Activated naive CD8-positive, alpha-beta T cell treated with anti-CD3 and anti-CD28 coated beads, Interleukin-2, amount 50 U/mL, for 24 hours (primary cell): ENCODE measurements at regions not wholly inside any gene's neighbourhood (a gene's known extent, or its start where the extent isn't known, plus 50 kb on each side); places are given as distances from the start of the nearest gene placed in this dataset.

Source experiments
- ATAC-seq: fragments of 150-1000 bp; cut with Tn5 transposase; one replicate; pipeline ENCODE4 v1.10.0; 2021
- DNase-seq: peaks from one replicate; pipeline ENCODE4 v3.0.0; 2021
- H3K27ac Mint-ChIP-seq: one replicate; pipeline ENCODE4 v1.8.0; 2021; ENCODE audit warnings: mild to moderate bottlenecking, mixed read lengths
- H3K27me3 Mint-ChIP-seq: one replicate; pipeline ENCODE4 v1.8.0; 2021; ENCODE audit warnings: mixed read lengths
- H3K36me3 Mint-ChIP-seq: one replicate; pipeline ENCODE4 v1.8.0; 2021; ENCODE audit warnings: low read depth, mixed read lengths
- H3K4me1 Mint-ChIP-seq: one replicate; pipeline ENCODE4 v1.8.0; 2021; ENCODE audit warnings: mixed read lengths
- H3K4me3 Mint-ChIP-seq: one replicate; pipeline ENCODE4 v1.8.0; 2021; ENCODE audit warnings: mild to moderate bottlenecking, moderate library complexity, mixed read lengths
- H3K9me3 Mint-ChIP-seq: one replicate; pipeline ENCODE4 v1.8.0; 2021; ENCODE audit warnings: mixed read lengths

DNA sequence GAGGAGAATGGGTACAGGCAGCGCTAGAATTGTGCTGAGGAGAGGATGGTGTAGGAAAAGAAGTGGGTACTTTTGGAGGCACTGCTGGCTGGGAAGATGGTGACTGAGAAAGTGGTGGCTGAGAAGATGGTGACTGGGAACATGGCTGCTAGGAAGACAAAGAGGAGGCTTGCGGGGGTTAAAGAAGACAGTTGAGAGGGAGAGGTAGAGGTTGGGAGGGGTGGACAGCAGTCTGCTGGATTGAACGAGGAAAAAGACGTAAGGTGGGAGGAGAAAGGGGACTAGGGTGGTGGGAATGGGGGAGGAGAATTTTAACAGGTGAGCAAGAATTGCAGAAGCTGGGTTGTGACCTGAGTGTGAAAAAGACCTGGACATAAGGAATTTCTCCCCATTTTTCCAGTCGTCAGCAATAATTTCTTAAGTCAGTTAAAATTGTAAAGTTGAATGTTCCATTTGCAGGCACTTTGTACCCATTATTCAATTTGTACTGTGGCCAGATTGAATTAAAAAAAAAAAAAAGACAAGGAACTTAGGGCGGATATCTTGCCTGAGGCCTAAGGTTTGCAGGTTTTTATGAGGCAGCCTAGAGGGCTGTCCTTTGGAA, 2450.0 kb downstream of the TP53TG3F start:
- DNase-seq (no peak), ATAC-seq (no peak)
- Mint-ChIP-seq H3K9me3 (peaks cover 47% of the 10 kb centered on the region), H3K4me1 (no peaks in the 10 kb centered on the region), H3K27ac (no peak overlapping the region), H3K36me3 (peaks cover 3% of the 10 kb centered on the region), H3K27me3 (no peaks in the 10 kb centered on the region), H3K4me3 (no peak overlapping the region)

GRCh38 chr16:35910409-35910808, 2451.0 kb downstream of the TP53TG3F start:
- H3K27ac Mint-ChIP-seq: no peak overlapping the region
- H3K36me3 Mint-ChIP-seq: peaks cover 3% of the 10 kb centered on the region
- no peaks in the 10 kb centered on the region for H3K27me3 Mint-ChIP-seq
- no peak overlapping the region for H3K4me3 Mint-ChIP-seq
- no peak for DNase-seq
- peaks cover 37% of the 10 kb centered on the region for H3K9me3 Mint-ChIP-seq
- H3K4me1 Mint-ChIP-seq: no peaks in the 10 kb centered on the region
- ATAC-seq: no peak

- no peak for ATAC-seq
- H3K4me3 Mint-ChIP-seq: no peak overlapping the region
- no peaks in the 10 kb centered on the region for H3K27me3 Mint-ChIP-seq
- DNase-seq: no peak
- H3K36me3 Mint-ChIP-seq: peaks cover 3% of the 10 kb centered on the region
- no peak overlapping the region for H3K27ac Mint-ChIP-seq
- peaks cover 27% of the 10 kb centered on the region for H3K9me3 Mint-ChIP-seq
- no peaks in the 10 kb centered on the region for H3K4me1 Mint-ChIP-seq
Measured at GRCh38 chr16:35911899-35912298, 2452.5 kb downstream of the TP53TG3F start.

DNA sequence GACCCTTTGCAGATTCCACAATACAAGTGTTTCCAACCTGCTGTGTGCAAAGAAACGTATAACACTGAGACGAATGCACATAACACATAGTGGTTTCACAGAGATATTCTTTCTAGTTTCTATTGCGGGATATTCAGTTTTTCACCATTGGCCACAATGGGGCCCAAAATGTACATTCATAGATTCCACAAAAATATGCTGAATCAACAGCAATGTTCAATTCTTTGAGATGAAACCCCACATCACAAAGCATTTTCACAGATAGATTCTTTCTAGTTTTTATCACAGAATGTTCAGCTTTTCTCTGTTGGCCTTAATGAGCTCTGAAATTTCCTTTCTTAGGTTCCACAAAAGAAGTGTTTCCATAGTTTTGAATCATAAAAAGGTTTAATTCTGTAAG, 2472.3 kb downstream of the TP53TG3F start:
- DNase-seq (no peak), ATAC-seq (no peak)
- H3K27me3 Mint-ChIP-seq: no peaks in the 10 kb centered on the region
- H3K36me3 Mint-ChIP-seq: no peaks in the 10 kb centered on the region
- peaks cover 23% of the 10 kb centered on the region for H3K9me3 Mint-ChIP-seq
- H3K4me3 Mint-ChIP-seq: no peak overlapping the region
- no peaks in the 10 kb centered on the region for H3K4me1 Mint-ChIP-seq
- H3K27ac Mint-ChIP-seq: no peak overlapping the region
